GM19023 (cell line): ENCODE measurements at regions not wholly inside any gene's neighbourhood (a gene's known extent, or its start where the extent isn't known, plus 50 kb on each side); places are given as distances from the start of the nearest gene placed in this dataset.
A peak's percentile ranks its signal among the peaks of the same experiment; 100 is the strongest.

Experiments
- ATAC-seq: cut with Tn5 transposase; IDR thresholded peaks from one replicate; pipeline ENCODE4 v1.9.1; 2021; ENCODE audit warnings: mild to moderate bottlenecking, moderate library complexity; ENCODE audit not compliant: unreplicated experiment

GRCh38 chr11:88231894-88232482, 56.7 kb upstream of the RAB38 start:
- peak; percentile 85 for ATAC-seq

GRCh38 chr11:88229303-88229702, 54.1 kb upstream of the RAB38 start:
- no peak for ATAC-seq
